Limb (tissue), 2 donors: ENCODE measurements at regions not wholly inside any gene's neighbourhood (a gene's known extent, or its start where the extent isn't known, plus 50 kb on each side); places are given as distances from the start of the nearest gene placed in this dataset.
A peak's percentile ranks its signal among the peaks of the same experiment; 100 is the strongest.

Experiments
- DNase-seq, 2 donors: peaks; one replicate each; pipeline ENCODE4 v3.0.0-alpha.2; 2016; ENCODE audit errors: extremely low spot score in 2 of 2

DNA sequence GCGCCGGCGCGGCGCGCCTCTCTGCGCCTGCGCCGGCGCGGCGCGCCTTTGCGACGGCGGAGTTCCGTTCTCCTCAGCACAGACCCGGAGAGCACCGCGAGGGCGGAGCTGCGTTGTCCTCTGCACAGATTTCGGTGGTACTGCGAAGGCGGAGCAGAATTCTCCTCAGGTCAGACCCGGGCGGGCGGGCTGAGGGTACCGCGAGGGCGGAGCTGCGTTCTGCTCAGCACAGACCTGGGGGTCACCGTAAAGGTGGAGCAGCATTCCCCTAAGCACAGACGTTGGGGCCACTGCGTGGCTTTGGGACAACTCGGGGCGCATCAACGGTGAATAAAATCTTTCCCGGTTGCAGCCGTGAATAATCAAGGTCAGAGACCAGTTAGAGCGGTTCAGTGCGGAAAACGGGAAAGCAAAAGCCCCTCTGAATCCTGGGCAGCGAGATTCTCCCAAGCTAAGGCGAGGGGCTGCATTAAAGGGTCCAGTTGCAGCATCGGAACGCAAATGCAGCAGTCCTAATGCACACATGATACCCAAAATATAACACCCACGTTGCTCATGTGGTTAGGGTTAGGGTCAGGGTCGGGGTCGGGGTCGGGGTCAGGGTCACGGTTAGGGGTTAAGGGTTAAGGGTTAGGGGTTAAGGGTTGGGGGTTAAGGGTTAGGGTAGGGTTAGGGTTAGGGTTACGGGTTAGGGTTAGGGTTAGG, 168.4 kb downstream of the OR4F15 start:
- DNase-seq: peak in 1 of 2 donors; percentile 69
